GM23248 (cell line): ENCODE measurements at regions not wholly inside any gene's neighbourhood (a gene's known extent, or its start where the extent isn't known, plus 50 kb on each side); places are given as distances from the start of the nearest gene placed in this dataset.
"Not testable (repeated sequence)": the region's sequence is repeated elsewhere in the genome, so short reads cannot be mapped to it uniquely, and the experiment has no call there.

Experiments
- DNase-seq: peaks from one replicate; pipeline ENCODE4 v3.0.0-alpha.2; 2015
- H2AFZ ChIP-seq: fragments of 200-600 bp; sonication (generic); 2 replicates; pipeline ENCODE4 v1.6.1; 2016; ENCODE audit warnings: antibody characterized with exemption
- H3F3A ChIP-seq: fragments of 200-600 bp; sonication (generic); 2 replicates; pipeline ENCODE4 v1.6.1; 2016; ENCODE audit warnings: mild to moderate bottlenecking, antibody characterized with exemption, mixed run types; ENCODE audit not compliant: insufficient read depth
- H3K27ac ChIP-seq: fragments of 200-600 bp; sonication (generic); 2 replicates; pipeline ENCODE4 v1.5.1; 2016; ENCODE audit warnings: mild to moderate bottlenecking
- H3K27me3 ChIP-seq: fragments of 200-600 bp; sonication (generic); replicated peaks from 2 replicates; pipeline ENCODE4 v1.6.1; 2016; ENCODE audit warnings: mild to moderate bottlenecking; ENCODE audit not compliant: insufficient read depth
- H3K36me3 ChIP-seq: fragments of 200-600 bp; sonication (generic); 2 replicates; pipeline ENCODE4 v1.6.1; 2016; ENCODE audit warnings: low read depth, mild to moderate bottlenecking
- H3K4me1 ChIP-seq: fragments of 200-600 bp; sonication (generic); 2 replicates; pipeline ENCODE4 v1.6.1; 2016; ENCODE audit warnings: mild to moderate bottlenecking; ENCODE audit not compliant: insufficient read depth
- H3K4me2 ChIP-seq: fragments of 200-600 bp; sonication (generic); one replicate; pipeline ENCODE4 v1.6.1; 2016; ENCODE audit warnings: mild to moderate bottlenecking; ENCODE audit not compliant: unreplicated experiment
- H3K4me3 ChIP-seq: fragments of 200-600 bp; sonication (generic); 2 replicates; pipeline ENCODE4 v1.5.1; 2016; ENCODE audit warnings: mild to moderate bottlenecking
- H3K79me2 ChIP-seq: fragments of 200-600 bp; sonication (generic); 2 replicates; pipeline ENCODE4 v1.6.1; 2016; ENCODE audit warnings: mild to moderate bottlenecking; ENCODE audit not compliant: insufficient read depth
- H3K9ac ChIP-seq: fragments of 200-600 bp; sonication (generic); 2 replicates; pipeline ENCODE4 v1.6.1; 2016; ENCODE audit warnings: mild to moderate bottlenecking
- H3K9me2 ChIP-seq: fragments of 200-600 bp; sonication (generic); 2 replicates; pipeline ENCODE4 v1.6.1; 2016; ENCODE audit warnings: mixed run types, mild to moderate bottlenecking, moderate library complexity; ENCODE audit not compliant: insufficient read depth
- H3K9me3 ChIP-seq: fragments of 200-600 bp; sonication (generic); one replicate; pipeline ENCODE4 v1.6.1; 2017; ENCODE audit warnings: low read depth
- H4K20me1 ChIP-seq: fragments of 200-600 bp; sonication (generic); 2 replicates; pipeline ENCODE4 v1.6.0; 2016; ENCODE audit not compliant: insufficient read depth
- EZH2 ChIP-seq: fragments of 200-600 bp; sonication (generic); IDR thresholded peaks from 2 replicates; pipeline ENCODE4 v1.6.1; 2018; ENCODE audit warnings: antibody characterized with exemption, mild to moderate bottlenecking; ENCODE audit not compliant: insufficient read depth, poor library complexity, severe bottlenecking
- EZH2phosphoT487 ChIP-seq: fragments of 200-600 bp; sonication (generic); IDR thresholded peaks from 2 replicates; pipeline ENCODE4 v1.6.1; 2018; ENCODE audit warnings: antibody characterized with exemption, moderate library complexity, mild to moderate bottlenecking, low read depth; ENCODE audit not compliant: insufficient read depth
- WGBS, 2 experiments: methylation state at CpG; one replicate each; pipeline ENCODE4 v1.1.6; 2015 to 2017; ENCODE audit warnings: low lambda C conversion rate in 2 of 2, low coverage in 1 of 2; ENCODE audit errors: missing lambda C conversion rate in 2 of 2; 5-methylcytosine and 5-hydroxymethylcytosine counted together
- in situ Hi-C: fragments of 300-500 bp; cut with MboI; formaldehyde crosslinking; loops from 2 replicates; pipeline ENCODE4 v1.15.0; 2020

GRCh38 chr4:187396106-187396505 lies 599.5 kb upstream of the ZFP42 start:
- Histone ChIP-seq H3F3A (no peaks in the 10 kb centered on the region), H3K36me3 (no peaks in the 10 kb centered on the region), H3K9ac (no peak overlapping the region), H4K20me1 (no peaks in the 10 kb centered on the region), H3K9me2 (no peaks in the 10 kb centered on the region), H2AFZ (no peak overlapping the region), H3K27me3 (no peaks in the 10 kb centered on the region), H3K9me3 (no peaks in the 10 kb centered on the region), H3K4me2 (no peak overlapping the region), H3K4me3 (no peak overlapping the region), H3K79me2 (no peaks in the 10 kb centered on the region), H3K27ac (no peak overlapping the region), H3K4me1 (no peaks in the 10 kb centered on the region)
- WGBS, 2 experiments: 16 to 29% methylated on average over 6 of the region's 6 CpGs
- DNase-seq: no peak
- no peak for TF ChIP-seq EZH2
- TF ChIP-seq EZH2phosphoT487: no peak
- in situ Hi-C loops: no loop called here

- H4K20me1 ChIP-seq, H3K79me2 ChIP-seq, H3K36me3 ChIP-seq, H3K4me2 ChIP-seq, H3K27ac ChIP-seq, in situ Hi-C loops, H2AFZ ChIP-seq, H3K4me3 ChIP-seq, H3K27me3 ChIP-seq, H3K9me3 ChIP-seq, H3F3A ChIP-seq, DNase-seq, H3K9ac ChIP-seq, H3K4me1 ChIP-seq, H3K9me2 ChIP-seq: not testable (repeated sequence)
- 47 to 57% methylated on average over 10 of the region's 10 CpGs for WGBS, 2 experiments
Observed at GRCh38 chr4:187408447-187408846, 587.1 kb upstream of the ZFP42 start.

- H4K20me1 ChIP-seq: no peaks in the 10 kb centered on the region
- no peak for TF ChIP-seq EZH2
- TF ChIP-seq EZH2phosphoT487: no peak
- no peaks in the 10 kb centered on the region for H3K79me2 ChIP-seq
- in situ Hi-C loops: no loop called here
- no peak overlapping the region for H3K9ac ChIP-seq
- WGBS, 2 experiments: 12 to 18% methylated on average over 4 of the region's 4 CpGs
- H3K27ac ChIP-seq: no peak overlapping the region
- no peaks in the 10 kb centered on the region for H3K36me3 ChIP-seq
- DNase-seq: no peak
- no peak overlapping the region for H3K4me3 ChIP-seq
- no peaks in the 10 kb centered on the region for H3K4me1 ChIP-seq
- no peaks in the 10 kb centered on the region for H3K9me2 ChIP-seq
- H3K9me3 ChIP-seq: no peaks in the 10 kb centered on the region
- H3K27me3 ChIP-seq: no peaks in the 10 kb centered on the region
- H3F3A ChIP-seq: no peaks in the 10 kb centered on the region
- no peak overlapping the region for H3K4me2 ChIP-seq
- no peak overlapping the region for H2AFZ ChIP-seq
Observed at GRCh38 chr4:187413564-187414358, 581.8 kb upstream of the ZFP42 start.

- in situ Hi-C loops: no loop called here
- no peaks in the 10 kb centered on the region for H3F3A ChIP-seq
- H4K20me1 ChIP-seq: no peaks in the 10 kb centered on the region
- no peaks in the 10 kb centered on the region for H3K79me2 ChIP-seq
- no peaks in the 10 kb centered on the region for H3K4me1 ChIP-seq
- no peaks in the 10 kb centered on the region for H3K36me3 ChIP-seq
- H3K9ac ChIP-seq: no peak overlapping the region
- no peak overlapping the region for H3K4me2 ChIP-seq
- no peak overlapping the region for H2AFZ ChIP-seq
- no peak overlapping the region for H3K4me3 ChIP-seq
- TF ChIP-seq EZH2 (no peak), EZH2phosphoT487 (no peak)
- no peak overlapping the region for H3K27ac ChIP-seq
- H3K9me2 ChIP-seq: no peaks in the 10 kb centered on the region
- no peaks in the 10 kb centered on the region for H3K9me3 ChIP-seq
- H3K27me3 ChIP-seq: no peaks in the 10 kb centered on the region
- DNase-seq: no peak
- WGBS, 2 experiments: 6 to 18% methylated on average over 2 of the region's 2 CpGs
Observed at GRCh38 chr4:187414716-187415115, 580.9 kb upstream of the ZFP42 start.

GRCh38 chr4:187415231-187415630 lies 580.3 kb upstream of the ZFP42 start:
- Histone ChIP-seq H3K4me2 (no peak overlapping the region), H4K20me1 (no peaks in the 10 kb centered on the region), H3K79me2 (no peaks in the 10 kb centered on the region), H3K36me3 (no peaks in the 10 kb centered on the region), H3K4me1 (no peaks in the 10 kb centered on the region), H2AFZ (no peak overlapping the region), H3F3A (no peaks in the 10 kb centered on the region), H3K27ac (no peak overlapping the region), H3K27me3 (no peaks in the 10 kb centered on the region), H3K9me3 (no peaks in the 10 kb centered on the region), H3K9me2 (no peaks in the 10 kb centered on the region), H3K4me3 (no peak overlapping the region), H3K9ac (no peak overlapping the region)
- in situ Hi-C loops: no loop called here
- 0 to 2% methylated on average over 3 of the region's 3 CpGs for WGBS, 2 experiments
- no peak for DNase-seq
- no peak for TF ChIP-seq EZH2
- no peak for TF ChIP-seq EZH2phosphoT487
